GM12878 (cell line): ENCODE measurements at regions not wholly inside any gene's neighbourhood (a gene's known extent, or its start where the extent isn't known, plus 50 kb on each side); places are given as distances from the start of the nearest gene placed in this dataset.

Experiments used
- ATAC-seq: fragments of 200-7000 bp; cut with Tn5 transposase; 3 replicates; pipeline ENCODE4 v1.9.1; 2020; ENCODE audit warnings: mild to moderate bottlenecking, moderate library complexity
- BruUV-seq: library from RNA; stranded (reverse); fragments of 400-500 nt; replicated peaks from 2 replicates; lab custom pipeline; 2021; lab: Mats Ljungman, UMichigan
- CTCF ChIA-PET: fragments of 300-600 bp; sonication (Branson Sonifier 250); formaldehyde crosslinking; extraction: SDS; loops from one replicate; lab custom pipeline; 2021; ENCODE audit warnings: inconsistent platforms; lab: Yijun Ruan, JAX
- POLR2A ChIA-PET: fragments of 350-600 bp; formaldehyde crosslinking; extraction: SDS; loops from one replicate; lab custom pipeline; 2021; ENCODE audit warnings: inconsistent platforms; lab: Charles Lee
- RAD21 ChIA-PET: fragments of 300-600 bp; sonication (Branson Sonifier 250); formaldehyde crosslinking; loops from one replicate; lab custom pipeline; 2023; ENCODE audit warnings: antibody characterized with exemption; ENCODE audit not compliant: unreplicated experiment; lab: Charles Lee
- SMC1A ChIA-PET: fragments of 300-600 bp; sonication (Branson Sonifier 250); formaldehyde crosslinking; loops from one replicate; lab custom pipeline; 2023; ENCODE audit not compliant: unreplicated experiment, uncharacterized antibody; lab: Charles Lee
- DNase-seq: peaks from one replicate; pipeline ENCODE4 v3.0.0-alpha.2; 2011; ENCODE audit warnings: low read depth, low spot score
- FAIRE-seq: peaks from 3 replicates; lab custom pipeline; 2011; peaks lifted over from hg19 to GRCh38; lab: Jason Lieb, UNC
- H2AFZ ChIP-seq: 2 replicates; pipeline ENCODE4 v1.6.0; 2011; ENCODE audit warnings: low read depth, low read length, control low read depth; ENCODE audit not compliant: control insufficient read depth
- H3K27ac ChIP-seq: 2 replicates; pipeline ENCODE4 v1.5.1; 2011; ENCODE audit warnings: control low read depth; ENCODE audit not compliant: control insufficient read depth, insufficient read depth
- H3K27me3 ChIP-seq, 2 experiments: replicated peaks in 1 of 2; 2 replicates each; pipeline versions ENCODE4 v1.6.0 to v1.6.1; 2011; ENCODE audit warnings: low read length in 1 of 2; ENCODE audit not compliant: control insufficient read depth in 2 of 2, insufficient read depth in 2 of 2
- H3K36me3 ChIP-seq, 2 experiments: 2 replicates each; pipeline ENCODE4 v1.5.1; 2011; ENCODE audit warnings: low read length in 1 of 2; ENCODE audit not compliant: control insufficient read depth in 2 of 2, insufficient read depth in 2 of 2
- H3K4me1 ChIP-seq: 2 replicates; pipeline ENCODE4 v1.6.1; 2011; ENCODE audit warnings: mild to moderate bottlenecking, low read length, moderate library complexity, mixed read lengths; ENCODE audit not compliant: control insufficient read depth, insufficient read depth
- H3K4me2 ChIP-seq: 2 replicates; pipeline ENCODE4 v1.6.0; 2011; ENCODE audit warnings: control low read depth; ENCODE audit not compliant: control insufficient read depth, insufficient read depth
- H3K4me3 ChIP-seq: fragments of 200-600 bp; sonication (generic); 2 replicates; pipeline ENCODE4 v1.5.1; 2016
- H3K79me2 ChIP-seq: 2 replicates; pipeline ENCODE4 v1.6.0; 2011; ENCODE audit warnings: low read length; ENCODE audit not compliant: control insufficient read depth, insufficient read depth
- H3K9ac ChIP-seq: 2 replicates; pipeline ENCODE4 v1.8.0; 2011; ENCODE audit warnings: low read length, control low read depth, mixed read lengths; ENCODE audit not compliant: control insufficient read depth, insufficient read depth
- H3K9me3 ChIP-seq: replicated peaks from 3 replicates; pipeline ENCODE4 v1.5.1; 2011; ENCODE audit warnings: mild to moderate bottlenecking, low read length; ENCODE audit not compliant: control insufficient read depth, insufficient read depth
- H4K20me1 ChIP-seq: 2 replicates; pipeline ENCODE4 v1.6.0; 2011; ENCODE audit not compliant: control insufficient read depth, insufficient read depth
- ATF3 ChIP-seq: IDR thresholded peaks from 2 replicates; pipeline ENCODE4 v1.6.1; 2011; ENCODE audit warnings: low read depth, mild to moderate bottlenecking, low read length, moderate library complexity, borderline replicate concordance; ENCODE audit errors: extremely low read depth
- ATF7 ChIP-seq: fragments of 450-650 bp; IDR thresholded peaks from 2 replicates; pipeline ENCODE4 v1.6.1; 2016; ENCODE audit warnings: low read depth, mild to moderate bottlenecking
- CBFB ChIP-seq: IDR thresholded peaks from 2 replicates; pipeline ENCODE4 v1.6.1; 2016; ENCODE audit warnings: antibody characterized with exemption, low read depth
- CBX3 ChIP-seq: fragments of 200-600 bp; sonication (generic); IDR thresholded peaks from 2 replicates; pipeline ENCODE4 v1.6.1; 2016; ENCODE audit warnings: low read depth, borderline replicate concordance
- CEBPB ChIP-seq, 2 experiments: fragments of 150-350 bp in 1 of 2; IDR thresholded peaks; 2 replicates each; pipeline ENCODE4 v1.6.1; 2012 to 2014; ENCODE audit warnings: low read depth in 2 of 2, low read length in 2 of 2, borderline replicate concordance in 1 of 2, inconsistent platforms in 1 of 2
- CHD1 ChIP-seq: IDR thresholded peaks from 2 replicates; pipeline ENCODE4 v1.6.1; 2012; ENCODE audit warnings: low read depth, low read length, improper control_type of control experiment
- CHD2 ChIP-seq: IDR thresholded peaks from 2 replicates; pipeline ENCODE4 v1.6.1; 2011; ENCODE audit warnings: low read depth, low read length, improper control_type of control experiment, borderline replicate concordance
- DPF2 ChIP-seq: fragments of 450-650 bp; IDR thresholded peaks from 2 replicates; pipeline ENCODE4 v1.6.1; 2017; ENCODE audit warnings: mild to moderate bottlenecking
- FOXM1 ChIP-seq: IDR thresholded peaks from 2 replicates; pipeline ENCODE4 v1.6.1; 2012; ENCODE audit warnings: low read depth, mild to moderate bottlenecking, inconsistent platforms, low read length, moderate library complexity
- MTA2 ChIP-seq: fragments of 450-650 bp; IDR thresholded peaks from 2 replicates; pipeline ENCODE4 v1.6.1; 2016; ENCODE audit warnings: low read depth, mild to moderate bottlenecking, moderate library complexity
- MTA3 ChIP-seq: IDR thresholded peaks from 2 replicates; pipeline ENCODE4 v1.6.1; 2012; ENCODE audit warnings: low read length, inconsistent platforms, borderline replicate concordance
- MYB ChIP-seq: fragments of 150-350 bp; IDR thresholded peaks from 2 replicates; pipeline ENCODE4 v1.6.1; 2014; ENCODE audit warnings: mild to moderate bottlenecking, low read depth, low read length, borderline replicate concordance
- NKRF ChIP-seq: fragments of 450-650 bp; conservative IDR thresholded peaks from 2 replicates; pipeline ENCODE4 v1.6.1; 2017; ENCODE audit warnings: mild to moderate bottlenecking, moderate library complexity
- NR2C1 ChIP-seq: fragments of 450-650 bp; IDR thresholded peaks from 2 replicates; pipeline ENCODE4 v1.6.1; 2017; ENCODE audit warnings: antibody characterized with exemption, mild to moderate bottlenecking, moderate library complexity
- POU2F2 ChIP-seq: IDR thresholded peaks from 3 replicates; pipeline ENCODE4 v1.6.1; 2011; ENCODE audit warnings: low read depth, mild to moderate bottlenecking, low read length, borderline replicate concordance
- RB1 ChIP-seq: fragments of 450-650 bp; formaldehyde crosslinking; IDR thresholded peaks from 2 replicates; pipeline ENCODE4 v1.6.1; 2017; ENCODE audit warnings: mild to moderate bottlenecking, borderline replicate concordance
- RUNX3 ChIP-seq: IDR thresholded peaks from 2 replicates; pipeline ENCODE4 v1.6.1; 2012; ENCODE audit warnings: low read length, inconsistent platforms
- SREBF2 ChIP-seq: IDR thresholded peaks from 2 replicates; pipeline ENCODE4 v1.6.1; 2012; ENCODE audit warnings: mild to moderate bottlenecking, low read length
- ZNF24 ChIP-seq: fragments of 450-650 bp; IDR thresholded peaks from 2 replicates; pipeline ENCODE4 v1.6.1; 2017; ENCODE audit warnings: antibody characterized with exemption, mild to moderate bottlenecking
- ZNF622 ChIP-seq: fragments of 450-650 bp; IDR thresholded peaks from 2 replicates; pipeline ENCODE4 v1.6.1; 2017; ENCODE audit warnings: mild to moderate bottlenecking, inconsistent platforms
- WGBS: methylation state at CpG from one replicate; pipeline ENCODE4 v1.1.6; 2016; ENCODE audit warnings: low lambda C conversion rate; ENCODE audit not compliant: insufficient replicate concordance, insufficient coverage; ENCODE audit errors: missing lambda C conversion rate; 5-methylcytosine and 5-hydroxymethylcytosine counted together
- in situ Hi-C: fragments of 300-500 bp; cut with MboI; formaldehyde crosslinking; loops from 9 replicates; pipeline ENCODE4 v1.14.3; 2018; ENCODE audit warnings: mixed read lengths
- intact Hi-C: fragments of 100-400 bp; cut with micrococcal nuclease; formaldehyde crosslinking; loops from one replicate; pipeline ENCODE4 v1.14.2; 2022; ENCODE audit not compliant: unreplicated experiment

DNA sequence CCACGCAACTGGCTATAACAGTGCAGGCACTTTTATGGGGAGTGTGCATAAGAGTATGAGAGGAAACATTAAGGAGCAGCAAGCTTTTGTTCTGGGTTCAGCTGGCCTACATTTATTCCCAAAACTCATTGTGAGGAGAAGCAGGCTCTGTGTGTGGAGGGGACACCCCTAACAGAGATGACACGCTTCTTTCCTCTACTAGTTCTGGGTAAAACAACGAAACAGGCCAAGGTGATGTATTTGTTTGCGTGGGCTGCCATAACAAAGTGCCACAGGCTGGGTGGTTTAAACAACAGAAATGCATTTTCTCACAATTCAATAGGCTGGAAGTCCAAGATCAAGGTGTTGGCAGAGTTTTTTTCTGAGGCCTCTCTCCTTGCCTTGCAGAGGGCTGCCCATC is 488.6 kb downstream of the MID1IP1 start:
- no peak for ATAC-seq
- no peak overlapping the region for H3K27ac ChIP-seq
- SMC1A ChIA-PET, result no interaction called here

DNA sequence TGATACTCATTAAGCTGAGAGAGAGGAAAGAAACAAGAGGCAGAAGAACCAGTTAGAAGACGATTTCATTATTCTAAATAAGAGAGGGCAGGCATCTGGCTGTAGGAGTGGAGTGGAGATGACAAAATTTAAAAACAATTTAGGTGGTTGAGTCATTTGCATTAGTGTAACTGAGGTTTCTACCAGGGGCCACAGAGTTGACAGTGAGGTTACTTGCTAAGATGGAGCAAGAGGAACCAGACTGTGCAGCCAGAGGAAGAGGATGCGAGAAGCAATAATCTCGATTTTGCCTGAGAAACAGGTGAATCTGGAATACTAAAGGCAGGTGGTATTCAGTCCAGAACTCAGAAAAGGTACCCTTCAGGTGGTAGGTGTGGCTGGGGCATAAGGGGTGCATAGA is 491.9 kb downstream of the MID1IP1 start:
- no peak overlapping the region for H3K4me3 ChIP-seq
- H3K79me2 ChIP-seq, result no peaks in the 10 kb centered on the region
- intact Hi-C loops (no loop called here), in situ Hi-C loops (no loop called here)
- H3K36me3 ChIP-seq, result no peaks in the 10 kb centered on the region
- H4K20me1 ChIP-seq, result no peaks in the 10 kb centered on the region
- no peak for DNase-seq
- H3K27ac ChIP-seq, result no peak overlapping the region
- no peak for FAIRE-seq
- H2AFZ ChIP-seq, result no peak overlapping the region
- SMC1A ChIA-PET, result no interaction called here
- TF ChIP-seq CHD1, result no peak
- no peak for TF ChIP-seq MTA3
- no peak for TF ChIP-seq NR2C1
- TF ChIP-seq ZNF622, result no peak
- TF ChIP-seq CBFB, result no peak
- no peak for TF ChIP-seq CBX3
- TF ChIP-seq RB1, result no peak
- no peak for TF ChIP-seq CHD2
- no peak for TF ChIP-seq NKRF
- TF ChIP-seq RUNX3, result no peak
- no peak for TF ChIP-seq POU2F2
- TF ChIP-seq DPF2, result no peak
- TF ChIP-seq FOXM1, result no peak
- no peak for TF ChIP-seq ATF7
- TF ChIP-seq ZNF24, result no peak
- no peak for TF ChIP-seq ATF3
- no peak for TF ChIP-seq CEBPB (IDR thresholded peaks at IDR 0.05; ENCODE audit: borderline replicate concordance in 1 of 2, low read depth in 2 of 2, low read length in 2 of 2)
- TF ChIP-seq MYB, result no peak
- H3K9ac ChIP-seq, result no peak overlapping the region
- no peak overlapping the region for H3K4me2 ChIP-seq
- POLR2A ChIA-PET, result no interaction called here
- 0% methylated on average over 3 of the region's 3 CpGs for WGBS
- no peaks in the 10 kb centered on the region for H3K27me3 ChIP-seq
- no peaks in the 10 kb centered on the region; the same call in 1 of the 3 replicates for H3K9me3 ChIP-seq
- CTCF ChIA-PET, result no interaction called here
- BruUV-seq, result no TSS peak
- H3K4me1 ChIP-seq, result no peaks in the 10 kb centered on the region
- RAD21 ChIA-PET, result no interaction called here
- ATAC-seq, result no peak

More for the DNA sequence above, 488.6 kb downstream of the MID1IP1 start:
- Histone ChIP-seq H3K79me2 (no peaks in the 10 kb centered on the region), H3K27me3 (no peaks in the 10 kb centered on the region), H3K36me3 (no peaks in the 10 kb centered on the region), H3K9ac (no peak overlapping the region), H3K4me2 (no peak overlapping the region), H3K4me1 (no peaks in the 10 kb centered on the region), H4K20me1 (no peaks in the 10 kb centered on the region), H3K9me3 (no peaks in the 10 kb centered on the region; the same call in 2 of the 3 replicates), H3K4me3 (no peak overlapping the region), H2AFZ (no peak overlapping the region)
- POLR2A ChIA-PET, result no interaction called here
- intact Hi-C loops, result no loop called here
- DNase-seq, result no peak
- CTCF ChIA-PET, result no interaction called here
- RAD21 ChIA-PET, result no interaction called here
- BruUV-seq, result no TSS peak
- no peak for FAIRE-seq
- in situ Hi-C loops, result no loop called here
- TF ChIP-seq MYB (no peak), SREBF2 (no peak), MTA2 (no peak), ZNF24 (no peak)
- WGBS, result 24% methylated on average over 4 of the region's 4 CpGs
